Ureter (tissue), 1 donor: ENCODE measurements at regions not wholly inside any gene's neighbourhood (a gene's known extent, or its start where the extent isn't known, plus 50 kb on each side); places are given as distances from the start of the nearest gene placed in this dataset.
"Not testable (repeated sequence)": the region's sequence is repeated elsewhere in the genome, so short reads cannot be mapped to it uniquely, and the experiment has no call there.

Experiments used
- DNase-seq: peaks from one replicate; pipeline ENCODE4 v3.0.0-alpha.2; 2020; ENCODE audit warnings: low spot score
- donor health status: DM: yes; HTN: yes; CAD: no.

GRCh38 chr13:55038230-55038629, 2009.6 kb downstream of the OLFM4 start:
- no peak for DNase-seq

- not testable (repeated sequence) for DNase-seq
These were observed 2025.4 kb downstream of the OLFM4 start for GRCh38 chr13:55053891-55054550.

GRCh38 chr13:55055666-55056065, 2027.1 kb downstream of the OLFM4 start:
- not testable (repeated sequence) for DNase-seq

GRCh38 chr13:55062662-55063061, 2034.0 kb downstream of the OLFM4 start:
- DNase-seq, result no peak

GRCh38 chr13:55067946-55068345, 2039.3 kb downstream of the OLFM4 start:
- no peak for DNase-seq

GRCh38 chr13:55069746-55070145, 2041.1 kb downstream of the OLFM4 start:
- DNase-seq, result no peak

- no peak for DNase-seq
These were observed 2044.4 kb downstream of the OLFM4 start for GRCh38 chr13:55073000-55073399.

- no peak for DNase-seq
These were observed 2056.0 kb downstream of the OLFM4 start for GRCh38 chr13:55084630-55085029.

GRCh38 chr13:55087085-55087484, 2053.6 kb upstream of the PRR20A start:
- DNase-seq, result no peak

- DNase-seq, result no peak
These were observed 2050.1 kb upstream of the PRR20A start for GRCh38 chr13:55090612-55091011.

- no peak for DNase-seq
These were observed 2049.5 kb upstream of the PRR20A start for GRCh38 chr13:55091172-55091571.

- no peak for DNase-seq
These were observed 2034.2 kb upstream of the PRR20A start for GRCh38 chr13:55106509-55106908.

GRCh38 chr13:55120631-55121030, 2020.1 kb upstream of the PRR20A start:
- no peak for DNase-seq

- DNase-seq, result no peak
These were observed 1985.7 kb upstream of the PRR20A start for GRCh38 chr13:55155046-55155445.

GRCh38 chr13:55159765-55160164, 1981.0 kb upstream of the PRR20A start:
- DNase-seq, result no peak

- no peak for DNase-seq
These were observed 1979.9 kb upstream of the PRR20A start for GRCh38 chr13:55160867-55161266.

- not testable (repeated sequence) for DNase-seq
These were observed 1962.1 kb upstream of the PRR20A start for GRCh38 chr13:55178582-55178981.

- no peak for DNase-seq
These were observed 1949.7 kb upstream of the PRR20A start for GRCh38 chr13:55190996-55191395.

GRCh38 chr13:55199134-55199533, 1941.6 kb upstream of the PRR20A start:
- no peak for DNase-seq

- no peak for DNase-seq
These were observed 1925.8 kb upstream of the PRR20A start for GRCh38 chr13:55214841-55215345.

- DNase-seq, result no peak
These were observed 1921.2 kb upstream of the PRR20A start for GRCh38 chr13:55219538-55219937.

GRCh38 chr13:55229906-55230569, 1910.7 kb upstream of the PRR20A start:
- no peak for DNase-seq

- no peak for DNase-seq
These were observed 1910.2 kb upstream of the PRR20A start for GRCh38 chr13:55230570-55230908.

- DNase-seq, result no peak
These were observed 1906.4 kb upstream of the PRR20A start for GRCh38 chr13:55234311-55234710.
